Uterus (tissue), 3 donors: ENCODE measurements at regions not wholly inside any gene's neighbourhood (a gene's known extent, or its start where the extent isn't known, plus 50 kb on each side); places are given as distances from the start of the nearest gene placed in this dataset.
"Not testable (repeated sequence)": the region's sequence is repeated elsewhere in the genome, so short reads cannot be mapped to it uniquely, and the experiment has no call there.

Experiments used
- DNase-seq, 2 donors: peaks; one replicate each; pipeline ENCODE4 v3.0.0-alpha.2; 2019 to 2020
- H3K27ac ChIP-seq, 2 donors: fragments of 200-600 bp; sonication (generic); 1 replicate in 1 of 2; 2 replicates in 1 of 2; pipeline ENCODE4 v1.5.1; 2016 to 2018
- H3K27me3 ChIP-seq, 2 donors: fragments of 200-600 bp; sonication (generic); one replicate each; pipeline ENCODE4 v1.5.1; 2018 to 2019; ENCODE audit warnings: control low read depth in 1 of 2
- H3K36me3 ChIP-seq, 2 donors: fragments of 200-600 bp; sonication (generic); one replicate each; pipeline ENCODE4 v1.5.1; 2019; ENCODE audit warnings: control low read depth in 1 of 2
- H3K4me1 ChIP-seq, 2 donors: fragments of 200-600 bp; sonication (generic); one replicate each; pipeline ENCODE4 v1.5.1; 2018 to 2019; ENCODE audit warnings: control low read depth in 1 of 2
- H3K4me3 ChIP-seq, 2 donors: fragments of 200-600 bp; sonication (generic); 1 replicate in 1 of 2; 2 replicates in 1 of 2; pipeline ENCODE4 v1.5.1; 2018 to 2019; ENCODE audit warnings: mild to moderate bottlenecking in 1 of 2
- H3K9me3 ChIP-seq, 2 donors: fragments of 200-600 bp; sonication (generic); one replicate each; pipeline ENCODE4 v1.5.1; 2019; ENCODE audit warnings: control low read depth in 1 of 2
- POLR2A ChIP-seq, 2 donors: fragments of 450-650 bp; IDR thresholded peaks; one replicate each; pipeline ENCODE4 v1.6.1; 2016; ENCODE audit warnings: antibody characterized with exemption in 2 of 2, mild to moderate bottlenecking in 1 of 2, moderate library complexity in 1 of 2
- intact Hi-C: fragments of 100-400 bp; cut with DNase I; formaldehyde crosslinking; loops from one replicate; pipeline ENCODE4 v1.15.1; 2023; ENCODE audit warnings: low total_unique reads
- TF ChIP-seq, protein P1 (sequence below), 4 experiments: fragments of 200-600 bp in 2 of 4; fragments of 450-650 bp in 2 of 4; sonication (generic) in 2 of 4; IDR thresholded peaks; one replicate each; pipeline ENCODE4 v1.5.1; 2016 to 2019; ENCODE audit warnings: antibody characterized with exemption in 4 of 4, mild to moderate bottlenecking in 2 of 4, moderate library complexity in 1 of 4
- donor health status: DM: yes; HTN: yes; CAD: no.

DNA sequence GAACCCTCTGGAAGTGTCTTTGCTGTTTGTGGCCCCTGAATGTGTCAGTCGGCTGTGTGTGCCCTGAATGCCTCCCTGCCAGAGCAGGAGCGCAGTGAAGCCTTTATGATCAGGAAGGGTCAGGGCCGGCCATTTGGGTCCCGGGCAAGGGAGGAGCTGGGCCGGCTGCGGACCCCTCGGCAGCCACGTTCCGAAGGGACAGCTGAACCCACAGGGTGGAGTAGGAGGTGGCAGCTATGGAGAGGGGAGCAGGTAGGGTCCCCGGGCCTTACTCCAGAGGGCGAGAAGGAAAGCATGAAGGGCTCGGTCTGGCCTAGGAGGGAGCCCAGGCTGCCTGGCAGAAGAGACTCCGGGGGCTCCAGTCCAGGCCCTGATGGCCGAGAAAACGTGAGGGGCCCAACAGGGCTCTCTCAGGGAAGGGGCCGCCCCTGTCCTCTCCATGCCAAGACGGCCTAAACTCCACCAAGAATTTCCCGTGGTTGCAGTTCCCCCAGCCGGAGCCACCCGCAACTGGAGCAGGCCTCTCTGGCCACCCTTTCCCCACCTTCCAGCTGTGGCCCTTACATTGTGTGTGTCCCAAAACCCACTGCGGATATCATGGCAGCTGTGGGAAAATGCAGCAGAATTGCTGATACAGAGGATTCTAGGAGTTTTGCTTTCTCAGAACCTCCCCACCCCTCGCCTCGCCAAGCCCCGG, 182.2 kb upstream of the STK26 start:
- Histone ChIP-seq H3K27ac (no peak overlapping the region), H3K4me1 (no peaks in the 10 kb centered on the region), H3K4me3 (no peak overlapping the region), H3K27me3 (peaks cover 0 to 6% of the 10 kb centered on the region in 2 donors), H3K9me3 (no peaks in the 10 kb centered on the region), H3K36me3 (no peaks in the 10 kb centered on the region)
- intact Hi-C loops = no loop called here
- TF ChIP-seq POLR2A (IDR thresholded peaks at IDR 0.05) = no peak
- TF ChIP-seq, protein P1, sequence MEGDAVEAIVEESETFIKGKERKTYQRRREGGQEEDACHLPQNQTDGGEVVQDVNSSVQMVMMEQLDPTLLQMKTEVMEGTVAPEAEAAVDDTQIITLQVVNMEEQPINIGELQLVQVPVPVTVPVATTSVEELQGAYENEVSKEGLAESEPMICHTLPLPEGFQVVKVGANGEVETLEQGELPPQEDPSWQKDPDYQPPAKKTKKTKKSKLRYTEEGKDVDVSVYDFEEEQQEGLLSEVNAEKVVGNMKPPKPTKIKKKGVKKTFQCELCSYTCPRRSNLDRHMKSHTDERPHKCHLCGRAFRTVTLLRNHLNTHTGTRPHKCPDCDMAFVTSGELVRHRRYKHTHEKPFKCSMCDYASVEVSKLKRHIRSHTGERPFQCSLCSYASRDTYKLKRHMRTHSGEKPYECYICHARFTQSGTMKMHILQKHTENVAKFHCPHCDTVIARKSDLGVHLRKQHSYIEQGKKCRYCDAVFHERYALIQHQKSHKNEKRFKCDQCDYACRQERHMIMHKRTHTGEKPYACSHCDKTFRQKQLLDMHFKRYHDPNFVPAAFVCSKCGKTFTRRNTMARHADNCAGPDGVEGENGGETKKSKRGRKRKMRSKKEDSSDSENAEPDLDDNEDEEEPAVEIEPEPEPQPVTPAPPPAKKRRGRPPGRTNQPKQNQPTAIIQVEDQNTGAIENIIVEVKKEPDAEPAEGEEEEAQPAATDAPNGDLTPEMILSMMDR (IDR thresholded peaks at IDR 0.05) = no peak
- DNase-seq = no peak

- intact Hi-C loops = no loop called here
- DNase-seq = peak in 1 of 2 donors; percentile 22
- Histone ChIP-seq H3K4me1 (no peaks in the 10 kb centered on the region), H3K36me3 (no peaks in the 10 kb centered on the region), H3K4me3 (no peak overlapping the region), H3K9me3 (no peaks in the 10 kb centered on the region), H3K27ac (no peak overlapping the region), H3K27me3 (peaks cover 0 to 6% of the 10 kb centered on the region in 2 donors)
- no peak for TF ChIP-seq POLR2A (IDR thresholded peaks at IDR 0.05)
- TF ChIP-seq, protein P1 (IDR thresholded peaks at IDR 0.05) = peak; percentile 71 to 83 (median 77)
These were observed 181.3 kb upstream of the STK26 start for GRCh38 chrX:131841496-131842437.

- intact Hi-C loops = no loop called here
- Histone ChIP-seq H3K36me3 (no peaks in the 10 kb centered on the region), H3K9me3 (no peaks in the 10 kb centered on the region), H3K4me3 (no peak overlapping the region), H3K27me3 (no peaks in the 10 kb centered on the region), H3K4me1 (no peaks in the 10 kb centered on the region), H3K27ac (no peak overlapping the region)
- DNase-seq = no peak
- TF ChIP-seq POLR2A (IDR thresholded peaks at IDR 0.05) = no peak
- TF ChIP-seq, protein P1 (IDR thresholded peaks at IDR 0.05) = no peak
These were observed 179.1 kb upstream of the STK26 start for GRCh38 chrX:131843987-131844386.

DNA sequence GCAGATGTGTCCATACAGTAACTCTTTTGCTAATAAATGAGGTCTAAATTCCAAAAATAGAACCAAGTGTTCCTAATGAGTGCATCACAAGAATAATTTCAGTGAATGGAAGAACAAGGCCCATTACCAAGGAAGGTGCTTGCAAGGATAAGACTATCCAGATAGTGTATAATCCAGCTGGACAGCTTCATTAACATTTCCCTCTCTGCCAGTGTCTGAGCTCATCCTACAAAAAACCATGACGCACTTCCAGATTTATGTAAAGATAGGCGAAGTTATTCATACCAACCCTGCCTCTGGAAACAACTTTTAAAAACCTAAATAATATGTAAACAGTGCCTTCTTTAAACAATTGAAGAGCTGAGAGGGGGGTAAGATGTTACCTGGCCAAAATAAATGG, 177.9 kb upstream of the STK26 start:
- DNase-seq = no peak
- Histone ChIP-seq H3K27ac (peak overlapping the region; percentile 48 to 60), H3K9me3 (no peaks in the 10 kb centered on the region), H3K4me1 (no peaks in the 10 kb centered on the region), H3K27me3 (no peaks in the 10 kb centered on the region), H3K36me3 (no peaks in the 10 kb centered on the region), H3K4me3 (no peak overlapping the region)
- intact Hi-C loops = no loop called here
- TF ChIP-seq POLR2A (IDR thresholded peaks at IDR 0.05) = no peak
- TF ChIP-seq, protein P1 (IDR thresholded peaks at IDR 0.05) = no peak

GRCh38 chrX:131845771-131846170, 177.3 kb upstream of the STK26 start:
- intact Hi-C loops = no loop called here
- H3K27ac ChIP-seq = peak overlapping the region; percentile 48 to 60
- H3K27me3 ChIP-seq = no peaks in the 10 kb centered on the region
- no peak overlapping the region for H3K4me3 ChIP-seq
- no peaks in the 10 kb centered on the region for H3K4me1 ChIP-seq
- DNase-seq = no peak
- no peaks in the 10 kb centered on the region for H3K9me3 ChIP-seq
- TF ChIP-seq, protein P1 (IDR thresholded peaks at IDR 0.05) = no peak
- no peak for TF ChIP-seq POLR2A (IDR thresholded peaks at IDR 0.05)
- H3K36me3 ChIP-seq = no peaks in the 10 kb centered on the region

- H3K4me1 ChIP-seq, H3K9me3 ChIP-seq, H3K27me3 ChIP-seq, H3K27ac ChIP-seq, DNase-seq, H3K4me3 ChIP-seq, intact Hi-C loops, H3K36me3 ChIP-seq: not testable (repeated sequence)
These were observed 172.1 kb upstream of the STK26 start for GRCh38 chrX:131850964-131851363.
